Ovary (tissue), 3 donors: ENCODE measurements at regions not wholly inside any gene's neighbourhood (a gene's known extent, or its start where the extent isn't known, plus 50 kb on each side); places are given as distances from the start of the nearest gene placed in this dataset.

Experiments used
- EP300 ChIP-seq: sonication (generic); formaldehyde crosslinking; IDR thresholded peaks from one replicate; pipeline ENCODE4 v1.6.1; 2017; ENCODE audit warnings: antibody characterized with exemption
- POLR2A ChIP-seq: fragments of 450-650 bp; IDR thresholded peaks from one replicate; pipeline ENCODE4 v1.6.1; 2017; ENCODE audit warnings: antibody characterized with exemption, mild to moderate bottlenecking, moderate library complexity
- TF ChIP-seq, protein P1 (sequence below), 3 donors: fragments of 450-650 bp in 2 of 3; fragments of 200-600 bp in 1 of 3; IDR thresholded peaks; one replicate each; pipeline versions ENCODE4 v1.5.1 to v1.8.0; 2016 to 2022; ENCODE audit warnings: antibody characterized with exemption in 3 of 3, mild to moderate bottlenecking in 1 of 3
- donor health status: DM: no; HTN: no; CAD: no.

DNA sequence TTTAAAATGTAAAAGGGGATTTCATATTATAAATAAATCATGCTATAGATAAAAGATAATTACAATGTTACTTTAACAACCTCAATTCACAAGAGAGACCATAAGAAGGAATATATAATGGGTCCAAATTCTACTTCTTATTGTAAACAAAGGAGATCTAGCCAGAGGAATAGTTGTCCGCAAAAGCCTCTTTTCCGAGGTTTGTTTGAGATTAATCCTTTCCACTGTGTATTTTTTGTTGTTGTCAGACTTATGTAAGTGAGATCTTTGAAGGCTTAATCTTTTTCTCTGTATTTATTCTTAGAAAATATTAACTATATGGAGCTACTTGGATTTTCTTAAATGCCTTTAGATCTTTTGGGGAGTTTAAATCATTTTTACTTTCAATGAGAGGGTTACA, 1299.3 kb upstream of the WWC1 start:
- TF ChIP-seq, protein P1, sequence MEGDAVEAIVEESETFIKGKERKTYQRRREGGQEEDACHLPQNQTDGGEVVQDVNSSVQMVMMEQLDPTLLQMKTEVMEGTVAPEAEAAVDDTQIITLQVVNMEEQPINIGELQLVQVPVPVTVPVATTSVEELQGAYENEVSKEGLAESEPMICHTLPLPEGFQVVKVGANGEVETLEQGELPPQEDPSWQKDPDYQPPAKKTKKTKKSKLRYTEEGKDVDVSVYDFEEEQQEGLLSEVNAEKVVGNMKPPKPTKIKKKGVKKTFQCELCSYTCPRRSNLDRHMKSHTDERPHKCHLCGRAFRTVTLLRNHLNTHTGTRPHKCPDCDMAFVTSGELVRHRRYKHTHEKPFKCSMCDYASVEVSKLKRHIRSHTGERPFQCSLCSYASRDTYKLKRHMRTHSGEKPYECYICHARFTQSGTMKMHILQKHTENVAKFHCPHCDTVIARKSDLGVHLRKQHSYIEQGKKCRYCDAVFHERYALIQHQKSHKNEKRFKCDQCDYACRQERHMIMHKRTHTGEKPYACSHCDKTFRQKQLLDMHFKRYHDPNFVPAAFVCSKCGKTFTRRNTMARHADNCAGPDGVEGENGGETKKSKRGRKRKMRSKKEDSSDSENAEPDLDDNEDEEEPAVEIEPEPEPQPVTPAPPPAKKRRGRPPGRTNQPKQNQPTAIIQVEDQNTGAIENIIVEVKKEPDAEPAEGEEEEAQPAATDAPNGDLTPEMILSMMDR (IDR thresholded peaks at IDR 0.05) = no peak
- no peak for TF ChIP-seq EP300
- TF ChIP-seq POLR2A = no peak
